ENCODE measurements at regions not wholly inside any gene's neighbourhood (a gene's known extent, or its start where the extent isn't known, plus 50 kb on each side); places are given as distances from the start of the nearest gene placed in this dataset.

GRCh38 chrX:25068340-25068739 lies 52.6 kb upstream of the ARX start:
- ATAC-seq (ENCODE audit: poor library complexity) (no peak), DNase-seq (peak in 1 of 14 experiments; percentile 2)
- Mint-ChIP-seq H3K9me3 (no peaks in the 10 kb centered on the region), H3K27ac (no peak overlapping the region), H3K4me3 (peak overlapping the region; percentile 25), H3K36me3 (ENCODE audit: low read depth) (no peaks in the 10 kb centered on the region), H3K4me1 (ENCODE audit: low read depth) (peaks cover 12% of the 10 kb centered on the region), H3K27me3 (no peaks in the 10 kb centered on the region)
- ChIA-PET CTCF (no interaction called here), POLR2A (no interaction called here)
- Histone ChIP-seq H3K27ac (ENCODE audit: low read depth in 1 of 2, low read length in 2 of 2) (no peak overlapping the region), H3K4me3 (ENCODE audit: low read length) (peak overlapping the region; percentile 19), H3K36me3 (ENCODE audit: insufficient read depth, low read length) (no peaks in the 10 kb centered on the region), H3K27me3 (ENCODE audit: control insufficient read depth in 1 of 2, insufficient read depth in 2 of 2, low read length in 2 of 2) (no peaks in the 10 kb centered on the region), H3K9me3 (ENCODE audit: control insufficient read depth in 1 of 2, insufficient read depth in 1 of 2, low read length in 2 of 2) (no peaks in the 10 kb centered on the region), H3K4me1 (ENCODE audit: insufficient read depth, low read length) (no peaks in the 10 kb centered on the region)
- intact Hi-C loops (cut with DNase I, micrococcal nuclease), result no loop called here
- no peak for TF ChIP-seq CTCF (IDR thresholded peaks at IDR 0.05)

GRCh38 chrX:25067271-25068172 lies 51.8 kb upstream of the ARX start:
- ChIA-PET POLR2A (interaction anchor here (0.7 kb wide), 1 partner anchor 53 kb away, joined by 4 read pairs; no protein-coding TSS in a partner anchor), CTCF (interaction anchor here (0.6 kb wide), 1 partner anchor 147 kb away, joined by 4 read pairs; no protein-coding TSS in a partner anchor)
- Mint-ChIP-seq H3K27ac (no peak overlapping the region), H3K27me3 (no peaks in the 10 kb centered on the region), H3K9me3 (no peaks in the 10 kb centered on the region), H3K4me3 (peak overlapping the region; percentile 11), H3K36me3 (ENCODE audit: low read depth) (no peaks in the 10 kb centered on the region), H3K4me1 (ENCODE audit: low read depth) (peaks cover 12% of the 10 kb centered on the region)
- H3K27ac ChIP-seq (ENCODE audit: low read depth in 1 of 2, low read length in 2 of 2), result no peak overlapping the region
- H3K4me1 ChIP-seq (ENCODE audit: insufficient read depth, low read length), result no peaks in the 10 kb centered on the region
- intact Hi-C loops (cut with DNase I, micrococcal nuclease), result no loop called here
- H3K4me3 ChIP-seq (ENCODE audit: low read length), result peak overlapping the region; percentile 19
- no peaks in the 10 kb centered on the region for H3K36me3 ChIP-seq (ENCODE audit: insufficient read depth, low read length)
- H3K9me3 ChIP-seq (ENCODE audit: control insufficient read depth in 1 of 2, insufficient read depth in 1 of 2, low read length in 2 of 2), result no peaks in the 10 kb centered on the region
- ATAC-seq (ENCODE audit: poor library complexity) (no peak), DNase-seq (peak in 2 of 14 experiments; percentile 2 to 16)
- H3K27me3 ChIP-seq (ENCODE audit: control insufficient read depth in 1 of 2, insufficient read depth in 2 of 2, low read length in 2 of 2), result no peaks in the 10 kb centered on the region
- TF ChIP-seq CTCF (IDR thresholded peaks at IDR 0.05), result no peak

DNA sequence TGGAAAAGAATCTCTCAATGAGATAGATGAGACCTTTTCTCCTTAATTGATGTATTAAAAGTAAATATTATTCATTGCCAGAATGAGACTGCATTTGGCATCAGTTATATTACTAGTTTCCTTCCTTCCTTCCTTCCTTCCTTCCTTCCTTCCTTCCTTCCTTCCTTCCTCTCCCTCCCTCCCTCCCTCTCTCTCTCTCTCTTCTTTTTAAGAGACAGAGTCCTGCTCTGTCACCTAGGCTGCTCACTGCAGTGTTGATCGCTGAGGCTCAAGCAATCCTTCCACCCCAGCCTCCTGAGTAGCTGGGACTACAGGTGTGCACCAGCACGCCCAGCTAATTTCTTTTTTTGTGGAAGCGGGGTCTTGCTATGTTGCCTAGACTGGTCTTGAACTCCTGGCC lies 50.4 kb upstream of the ARX start:
- Histone ChIP-seq H3K36me3 (ENCODE audit: insufficient read depth, low read length) (no peaks in the 10 kb centered on the region), H3K27ac (ENCODE audit: low read depth in 1 of 2, low read length in 2 of 2) (no peak overlapping the region), H3K4me1 (ENCODE audit: insufficient read depth, low read length) (no peaks in the 10 kb centered on the region), H3K4me3 (ENCODE audit: low read length) (no peak overlapping the region), H3K9me3 (ENCODE audit: control insufficient read depth in 1 of 2, insufficient read depth in 1 of 2, low read length in 2 of 2) (no peaks in the 10 kb centered on the region), H3K27me3 (ENCODE audit: control insufficient read depth in 1 of 2, insufficient read depth in 2 of 2, low read length in 2 of 2) (no peaks in the 10 kb centered on the region)
- intact Hi-C loops (cut with DNase I, micrococcal nuclease), result no loop called here
- no peak overlapping the region for H3K27ac Mint-ChIP-seq
- no peaks in the 10 kb centered on the region for H3K27me3 Mint-ChIP-seq
- no peak for TF ChIP-seq CTCF (IDR thresholded peaks at IDR 0.05)
- DNase-seq (no peak), ATAC-seq (ENCODE audit: poor library complexity) (no peak)
- no peak overlapping the region for H3K4me3 Mint-ChIP-seq
- H3K36me3 Mint-ChIP-seq (ENCODE audit: low read depth), result no peaks in the 10 kb centered on the region
- ChIA-PET POLR2A (no interaction called here), CTCF (no interaction called here)
- H3K4me1 Mint-ChIP-seq (ENCODE audit: low read depth), result peaks cover 12% of the 10 kb centered on the region
- H3K9me3 Mint-ChIP-seq, result no peaks in the 10 kb centered on the region

Measured in CD4-positive, alpha-beta T cell (primary cell).